ENCODE measurements at regions not wholly inside any gene's neighbourhood (a gene's known extent, or its start where the extent isn't known, plus 50 kb on each side); places are given as distances from the start of the nearest gene placed in this dataset.

GRCh38 chr21:35370071-35370470 lies 321.0 kb upstream of the RUNX1 start:
- TF ChIP-seq PATZ1 (CRISPR knock-in tag; IDR thresholded peaks at IDR 0.05; ENCODE audit: borderline replicate concordance): no peak
- TF ChIP-seq GLIS3 (CRISPR knock-in tag; IDR thresholded peaks at IDR 0.05): no peak
- TF ChIP-seq ARNTL (CRISPR knock-in tag; IDR thresholded peaks at IDR 0.05; ENCODE audit: borderline replicate concordance, low read depth): no peak
- no peak for TF ChIP-seq ZC3H10 (CRISPR knock-in tag; IDR thresholded peaks at IDR 0.05)
- no peak for TF ChIP-seq ZFP30 (CRISPR knock-in tag; IDR thresholded peaks at IDR 0.05)
- TF ChIP-seq RARB (CRISPR knock-in tag; IDR thresholded peaks at IDR 0.05): no peak
- TF ChIP-seq SNAI2 (CRISPR knock-in tag; IDR thresholded peaks at IDR 0.05): no peak

Measured in SK-N-SH treated with all-trans-retinoic acid at 6 μM for 48 hours (cell line).